Liver (tissue), 8 donors: ENCODE measurements at regions not wholly inside any gene's neighbourhood (a gene's known extent, or its start where the extent isn't known, plus 50 kb on each side); places are given as distances from the start of the nearest gene placed in this dataset.
"Not testable (repeated sequence)": the region's sequence is repeated elsewhere in the genome, so short reads cannot be mapped to it uniquely, and the experiment has no call there.

Experiments used
- DNase-seq: peaks from one replicate; pipeline ENCODE4 v3.0.0-alpha.2; 2017; ENCODE audit warnings: low spot score
- H3K27ac ChIP-seq, 2 donors: one replicate each; pipeline ENCODE4 v1.7.0; 2013; ENCODE audit warnings: inconsistent platforms in 2 of 2, low read length in 2 of 2, control low read depth in 1 of 2, low read depth in 1 of 2, mild to moderate bottlenecking in 1 of 2
- H3K27me3 ChIP-seq, 4 donors: one replicate each; pipeline versions ENCODE4 v1.6.1 to v1.7.0; 2013; ENCODE audit warnings: low read length in 3 of 4, inconsistent platforms in 1 of 4, mild to moderate bottlenecking in 1 of 4, moderate library complexity in 1 of 4; ENCODE audit not compliant: control insufficient read depth in 4 of 4, insufficient read depth in 4 of 4
- H3K36me3 ChIP-seq, 4 donors: one replicate each; pipeline versions ENCODE4 v1.6.1 to v1.7.0; 2013; ENCODE audit warnings: low read length in 3 of 4, mild to moderate bottlenecking in 3 of 4, low read depth in 1 of 4, moderate library complexity in 1 of 4; ENCODE audit not compliant: control insufficient read depth in 4 of 4, insufficient read depth in 3 of 4
- H3K4me1 ChIP-seq, 4 donors: one replicate each; pipeline versions ENCODE4 v1.6.1 to v1.7.0; 2013; ENCODE audit warnings: low read length in 3 of 4, mild to moderate bottlenecking in 3 of 4, moderate library complexity in 1 of 4; ENCODE audit not compliant: control insufficient read depth in 4 of 4, insufficient read depth in 4 of 4
- H3K4me3 ChIP-seq, 3 donors: one replicate each; pipeline versions ENCODE4 v1.6.1 to v1.7.0; 2013; ENCODE audit warnings: low read length in 3 of 3, control low read depth in 1 of 3, low read depth in 1 of 3, mild to moderate bottlenecking in 1 of 3
- H3K9ac ChIP-seq, 2 donors: one replicate each; pipeline ENCODE4 v1.7.0; 2013; ENCODE audit warnings: low read length in 2 of 2, mild to moderate bottlenecking in 2 of 2, moderate library complexity in 2 of 2, control low read depth in 1 of 2, low read depth in 1 of 2
- H3K9me3 ChIP-seq, 4 donors: one replicate each; pipeline versions ENCODE4 v1.6.1 to v1.7.0; 2013; ENCODE audit warnings: low read length in 3 of 4; ENCODE audit not compliant: control insufficient read depth in 4 of 4
- CTCF ChIP-seq: fragments of 150-350 bp; IDR thresholded peaks from 2 replicates; pipeline ENCODE4 v1.5.1; 2017; ENCODE audit warnings: improper control_type of control experiment, low read depth, low read length; ENCODE audit not compliant: missing input control
- EGR1 ChIP-seq, 2 donors: IDR thresholded peaks; 2 replicates each; pipeline ENCODE4 v1.6.1; 2016 to 2018; ENCODE audit warnings: antibody characterized with exemption in 2 of 2, low read depth in 2 of 2
- FOXA1 ChIP-seq: IDR thresholded peaks from 2 replicates; pipeline ENCODE4 v1.6.1; 2016; ENCODE audit warnings: antibody characterized with exemption
- FOXA2 ChIP-seq: IDR thresholded peaks from 2 replicates; pipeline ENCODE4 v1.6.1; 2016; ENCODE audit warnings: antibody characterized with exemption
- GABPA ChIP-seq, 2 donors: IDR thresholded peaks in 1 of 2; conservative IDR thresholded peaks in 1 of 2; 2 replicates each; pipeline ENCODE4 v1.6.1; 2016; ENCODE audit warnings: antibody characterized with exemption in 2 of 2, mild to moderate bottlenecking in 1 of 2, moderate library complexity in 1 of 2
- HNF4A ChIP-seq, 2 donors: conservative IDR thresholded peaks; 2 replicates each; pipeline ENCODE4 v1.6.1; 2016; ENCODE audit warnings: antibody characterized with exemption in 2 of 2, mild to moderate bottlenecking in 2 of 2
- HNF4G ChIP-seq: IDR thresholded peaks from 2 replicates; pipeline ENCODE4 v1.6.1; 2016; ENCODE audit warnings: antibody characterized with exemption
- MAX ChIP-seq: IDR thresholded peaks from 2 replicates; pipeline ENCODE4 v1.6.1; 2016; ENCODE audit warnings: antibody characterized with exemption
- NR2F2 ChIP-seq: IDR thresholded peaks from 2 replicates; pipeline ENCODE4 v1.6.1; 2016; ENCODE audit warnings: antibody characterized with exemption
- RAD21 ChIP-seq, 2 donors: IDR thresholded peaks; 2 replicates each; pipeline ENCODE4 v1.6.1; 2016; ENCODE audit warnings: antibody characterized with exemption in 2 of 2, mild to moderate bottlenecking in 2 of 2
- REST ChIP-seq: IDR thresholded peaks from 2 replicates; pipeline ENCODE4 v1.6.1; 2016; ENCODE audit warnings: antibody characterized with exemption, mild to moderate bottlenecking
- TAF1 ChIP-seq: conservative IDR thresholded peaks from 2 replicates; pipeline ENCODE4 v1.6.1; 2016; ENCODE audit warnings: antibody characterized with exemption, mild to moderate bottlenecking
- YY1 ChIP-seq: IDR thresholded peaks from 2 replicates; pipeline ENCODE4 v1.6.1; 2016; ENCODE audit warnings: antibody characterized with exemption, mild to moderate bottlenecking
- ZBTB33 ChIP-seq: IDR thresholded peaks from 2 replicates; pipeline ENCODE4 v1.6.1; 2016; ENCODE audit warnings: antibody characterized with exemption
- WGBS: extraction: QIAGEN DNeasy Blood & Tissue Kit; methylation state at CpG from one replicate; pipeline ENCODE4 v1.1.7; 2013; 5-methylcytosine and 5-hydroxymethylcytosine counted together
- TF ChIP-seq, protein P1 (sequence below): IDR thresholded peaks from 2 replicates; pipeline ENCODE4 v1.6.1; 2016; ENCODE audit warnings: antibody characterized with exemption
- donor health status: healthy.
- donor health status: healthy.
- donor health status: healthy.
- donor health status: healthy.
- donor health status: healthy.

GRCh38 chr12:31223640-31224039 is 102.3 kb downstream of the SINHCAF start:
- DNase-seq, H3K9me3 ChIP-seq, H3K9ac ChIP-seq, H3K36me3 ChIP-seq, H3K4me3 ChIP-seq, H3K27me3 ChIP-seq, H3K4me1 ChIP-seq, H3K27ac ChIP-seq: not testable (repeated sequence)
- WGBS: 83% methylated on average over 1 of the region's 1 CpG

DNA sequence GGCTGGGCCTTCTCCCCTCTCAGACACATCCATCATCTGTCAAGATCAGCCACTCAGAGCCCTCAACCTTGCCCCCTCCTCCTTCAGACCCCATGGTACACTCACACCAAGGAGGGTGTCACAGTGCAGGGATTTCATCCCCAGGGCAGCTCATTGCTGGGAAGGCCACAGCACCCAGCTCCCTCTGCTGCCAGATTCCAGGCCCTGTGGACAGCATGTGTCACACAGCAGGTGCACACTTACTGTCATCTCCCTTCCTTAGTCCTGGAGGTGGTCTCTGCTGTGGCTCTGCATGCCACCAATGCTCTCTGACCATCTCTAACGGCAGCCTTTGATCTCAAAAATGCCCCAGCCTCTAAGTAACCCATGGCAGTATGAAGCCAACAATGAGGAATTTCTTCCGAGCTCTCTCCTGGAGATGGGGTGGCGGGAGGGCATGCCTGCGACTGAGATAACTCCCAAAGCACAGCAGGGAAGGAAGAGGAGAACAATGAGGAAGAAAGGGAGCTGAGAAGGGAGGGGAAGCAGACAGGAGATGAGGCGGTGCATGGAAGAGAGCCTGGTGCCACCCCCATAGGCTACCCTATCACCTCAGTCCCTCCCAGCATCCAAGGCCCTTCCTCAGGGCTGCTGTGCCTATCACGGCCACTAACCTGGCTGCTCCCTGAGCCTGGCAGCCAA is 101.0 kb downstream of the SINHCAF start:
- Histone ChIP-seq H3K4me1 (peaks cover 3 to 15% (median 10%) of the 10 kb centered on the region in 4 donors), H3K4me3 (no peak overlapping the region), H3K9ac (no peak overlapping the region), H3K36me3 (no peaks in the 10 kb centered on the region), H3K27ac (no peak overlapping the region), H3K27me3 (no peaks in the 10 kb centered on the region), H3K9me3 (no peaks in the 10 kb centered on the region)
- WGBS: 79% methylated on average over 6 of the region's 6 CpGs
- TF ChIP-seq EGR1 (IDR thresholded peaks at IDR 0.05; ENCODE audit: low read depth in 2 of 2) (no peak), YY1 (no peak), FOXA1 (no peak), FOXA2 (no peak), GABPA (IDR thresholded peaks at IDR 0.05 in 1 of 2, conservative IDR thresholded peaks at IDR 0.05 in 1 of 2) (no peak), CTCF (no peak), NR2F2 (no peak), MAX (no peak), RAD21 (IDR thresholded peaks at IDR 0.05) (no peak), ZBTB33 (no peak)
- TF ChIP-seq, protein P1, sequence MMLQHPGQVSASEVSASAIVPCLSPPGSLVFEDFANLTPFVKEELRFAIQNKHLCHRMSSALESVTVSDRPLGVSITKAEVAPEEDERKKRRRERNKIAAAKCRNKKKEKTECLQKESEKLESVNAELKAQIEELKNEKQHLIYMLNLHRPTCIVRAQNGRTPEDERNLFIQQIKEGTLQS: no peak
- DNase-seq: no peak

DNA sequence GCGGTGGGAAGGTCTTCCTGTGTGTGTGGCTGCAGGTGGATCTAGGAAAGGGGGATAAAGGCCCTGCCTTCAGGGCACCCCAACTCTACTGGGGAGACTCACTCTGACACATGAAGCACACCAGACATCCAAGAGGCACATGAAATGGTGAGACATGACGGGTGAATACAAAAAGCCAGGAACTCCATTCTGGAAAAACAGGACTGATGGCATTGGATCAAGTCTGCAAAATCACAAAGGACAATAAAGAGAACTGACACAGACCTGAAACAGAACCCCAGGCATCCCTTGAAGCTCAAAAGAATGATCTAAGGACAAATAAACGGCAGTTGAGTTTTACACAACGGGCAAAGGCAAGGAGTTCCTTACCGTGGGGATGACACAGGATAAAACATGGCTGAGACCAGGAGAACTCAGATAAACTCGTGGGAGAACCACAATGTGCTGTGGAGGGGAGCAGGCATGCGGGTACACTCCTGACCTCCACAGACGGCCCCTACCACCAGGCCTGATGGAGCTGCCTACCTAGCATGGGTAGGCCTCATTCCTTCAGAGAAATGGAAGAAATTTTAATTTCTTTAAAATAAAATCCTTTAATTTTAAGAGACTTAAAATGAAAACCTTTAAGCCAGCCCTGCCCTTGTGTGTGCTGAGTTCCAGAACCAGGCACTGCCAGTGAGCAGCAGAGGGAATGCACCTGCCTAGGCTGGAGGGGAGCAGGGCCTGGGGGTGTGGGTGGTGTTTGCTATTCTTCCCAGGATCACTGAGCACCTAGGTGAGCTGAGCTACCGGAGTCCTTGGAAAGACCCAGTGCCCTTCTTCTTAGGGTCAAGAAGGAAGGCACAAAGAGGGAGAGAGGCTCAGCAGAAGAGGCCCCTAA is 100.1 kb downstream of the SINHCAF start:
- no peaks in the 10 kb centered on the region for H3K36me3 ChIP-seq
- no peak overlapping the region for H3K4me3 ChIP-seq
- no peak overlapping the region for H3K9ac ChIP-seq
- no peaks in the 10 kb centered on the region for H3K27me3 ChIP-seq
- no peak overlapping the region for H3K27ac ChIP-seq
- no peak for DNase-seq
- H3K9me3 ChIP-seq: no peaks in the 10 kb centered on the region
- peaks cover 3 to 13% (median 10%) of the 10 kb centered on the region in 4 donors for H3K4me1 ChIP-seq
- 85% methylated on average over 9 of the region's 9 CpGs for WGBS
- no peak for TF ChIP-seq MAX
- no peak for TF ChIP-seq REST
- no peak for TF ChIP-seq TAF1
- no peak for TF ChIP-seq HNF4G
- TF ChIP-seq CTCF: no peak
- TF ChIP-seq HNF4A (conservative IDR thresholded peaks at IDR 0.05): no peak
- no peak for TF ChIP-seq FOXA2
